HT1080 (cell line): ENCODE measurements at regions not wholly inside any gene's neighbourhood (a gene's known extent, or its start where the extent isn't known, plus 50 kb on each side); places are given as distances from the start of the nearest gene placed in this dataset.
"Not testable (repeated sequence)": the region's sequence is repeated elsewhere in the genome, so short reads cannot be mapped to it uniquely, and the experiment has no call there.

ENCODE experiments used
- DNase-seq: peaks from one replicate; pipeline ENCODE4 v3.0.0-alpha.2; 2015; ENCODE audit warnings: low read depth

- DNase-seq, result no peak
Measured at GRCh38 chr4:188658958-188659522, 519.8 kb downstream of the TRIML1 start.

- no peak for DNase-seq
Measured at GRCh38 chr4:188660796-188661195, 521.6 kb downstream of the TRIML1 start.

GRCh38 chr4:188661502-188661901, 522.3 kb downstream of the TRIML1 start:
- peak; percentile 1 for DNase-seq

GRCh38 chr4:188663369-188663768, 524.1 kb downstream of the TRIML1 start:
- DNase-seq, result no peak

- DNase-seq, result peak; percentile 10
Measured at GRCh38 chr4:188665491-188666457, 526.5 kb downstream of the TRIML1 start.

- not testable (repeated sequence) for DNase-seq
Measured at GRCh38 chr4:188678691-188679090, 539.5 kb downstream of the TRIML1 start.

- no peak for DNase-seq
Measured at GRCh38 chr4:188680004-188680666, 540.9 kb downstream of the TRIML1 start.

GRCh38 chr4:188680667-188681063, 541.4 kb downstream of the TRIML1 start:
- DNase-seq, result no peak

GRCh38 chr4:188682321-188682720, 543.1 kb downstream of the TRIML1 start:
- DNase-seq, result no peak

GRCh38 chr4:188683571-188683970, 544.3 kb downstream of the TRIML1 start:
- no peak for DNase-seq

- DNase-seq, result no peak
Measured at GRCh38 chr4:188688956-188689355, 549.7 kb downstream of the TRIML1 start.

- DNase-seq, result peak; percentile 41
Measured at GRCh38 chr4:188691811-188692210, 552.6 kb downstream of the TRIML1 start.

GRCh38 chr4:188695261-188695660, 556.0 kb downstream of the TRIML1 start:
- no peak for DNase-seq

- DNase-seq, result no peak
Measured at GRCh38 chr4:188697243-188697642, 558.0 kb downstream of the TRIML1 start.

GRCh38 chr4:188701952-188702351, 562.7 kb downstream of the TRIML1 start:
- no peak for DNase-seq

- no peak for DNase-seq
Measured at GRCh38 chr4:188704288-188704687, 565.0 kb downstream of the TRIML1 start.

GRCh38 chr4:188707036-188707435, 567.8 kb downstream of the TRIML1 start:
- no peak for DNase-seq

GRCh38 chr4:188714501-188714900, 575.3 kb downstream of the TRIML1 start:
- no peak for DNase-seq

GRCh38 chr4:188714907-188715306, 575.7 kb downstream of the TRIML1 start:
- peak; percentile 80 for DNase-seq

GRCh38 chr4:188717661-188718060, 578.4 kb downstream of the TRIML1 start:
- DNase-seq, result no peak

GRCh38 chr4:188719794-188720193, 580.6 kb downstream of the TRIML1 start:
- DNase-seq, result no peak

GRCh38 chr4:188722911-188723310, 583.7 kb downstream of the TRIML1 start:
- no peak for DNase-seq
